ENCODE measurements at regions not wholly inside any gene's neighbourhood (a gene's known extent, or its start where the extent isn't known, plus 50 kb on each side); places are given as distances from the start of the nearest gene placed in this dataset.

DNA sequence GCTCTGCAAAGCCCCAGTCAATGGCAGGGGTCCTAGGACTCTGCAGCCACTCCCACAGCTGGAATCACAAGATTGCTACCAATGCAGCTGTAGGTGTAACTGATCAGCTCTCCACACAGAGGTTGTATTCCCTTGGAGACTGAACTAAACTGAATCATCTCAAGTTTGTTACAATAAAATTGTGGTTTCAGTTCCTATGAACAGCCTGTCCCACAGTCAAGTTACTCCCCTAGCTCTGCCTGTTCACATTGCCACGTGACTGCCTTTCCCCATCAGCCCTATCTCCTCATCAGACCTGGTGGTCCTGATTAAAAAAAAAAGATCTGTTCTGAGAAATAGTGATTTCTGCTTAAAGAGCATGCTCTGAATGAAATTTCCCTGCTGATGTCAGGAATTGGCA lies 287.9 kb upstream of the NBEA start:
- no peak for DNase-seq

DNA sequence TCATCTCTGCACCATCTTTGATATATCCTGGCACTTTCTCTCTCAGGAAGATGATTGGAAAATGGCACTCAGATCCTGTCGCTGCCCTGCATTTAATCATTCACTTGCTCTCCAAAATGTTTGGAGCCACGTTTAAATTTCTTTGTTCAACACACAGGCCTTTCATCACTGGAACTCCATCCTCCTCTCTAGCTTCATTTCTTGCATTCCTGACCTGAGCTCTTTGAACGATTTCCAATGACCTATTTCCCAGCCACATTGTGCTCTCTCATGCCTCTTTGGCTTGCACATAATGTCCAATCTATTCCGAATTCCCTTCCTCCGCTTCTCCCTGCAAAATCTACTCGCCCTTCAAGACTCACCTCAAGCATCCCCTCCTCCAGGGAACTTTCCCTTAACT lies 287.4 kb upstream of the NBEA start:
- no peak for DNase-seq

DNA sequence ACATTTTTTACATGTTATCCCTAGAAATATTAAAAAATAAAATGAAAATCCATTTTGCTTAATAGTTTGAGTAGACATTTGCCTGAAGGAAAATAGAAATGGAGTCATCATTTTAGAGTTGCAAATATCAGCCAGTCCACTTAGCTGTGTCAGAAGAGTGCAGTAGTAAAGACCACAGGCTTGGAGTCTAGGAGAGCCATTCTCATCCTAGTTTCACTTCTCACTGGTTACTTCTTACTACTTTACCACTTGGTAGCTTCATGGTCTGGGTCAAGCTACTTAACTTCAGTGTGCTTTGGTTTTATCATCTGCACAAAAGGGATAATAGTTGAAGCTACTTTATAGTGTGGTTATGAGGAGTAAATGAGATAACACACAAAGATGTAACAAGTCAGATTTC lies 286.5 kb upstream of the NBEA start:
- no peak for DNase-seq

DNA sequence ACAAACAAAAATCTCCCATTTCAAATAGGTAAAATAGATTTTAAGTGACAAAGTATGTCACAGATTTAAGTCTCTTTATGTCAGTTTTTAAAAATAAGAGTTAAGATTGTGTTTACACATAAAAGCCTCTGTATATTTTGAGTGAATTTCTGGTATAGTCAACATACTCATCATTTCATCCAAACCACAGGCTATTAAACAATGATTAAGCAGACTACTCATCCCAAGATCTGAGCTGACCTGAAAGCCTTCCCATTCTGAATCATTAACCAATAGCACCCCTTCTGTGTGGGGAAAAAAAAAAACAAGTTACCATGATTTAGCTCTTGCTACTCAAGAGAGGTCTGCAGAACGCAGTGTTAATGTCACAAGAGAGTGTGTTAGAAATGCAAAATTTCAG lies 284.4 kb upstream of the NBEA start:
- no peak for DNase-seq

DNA sequence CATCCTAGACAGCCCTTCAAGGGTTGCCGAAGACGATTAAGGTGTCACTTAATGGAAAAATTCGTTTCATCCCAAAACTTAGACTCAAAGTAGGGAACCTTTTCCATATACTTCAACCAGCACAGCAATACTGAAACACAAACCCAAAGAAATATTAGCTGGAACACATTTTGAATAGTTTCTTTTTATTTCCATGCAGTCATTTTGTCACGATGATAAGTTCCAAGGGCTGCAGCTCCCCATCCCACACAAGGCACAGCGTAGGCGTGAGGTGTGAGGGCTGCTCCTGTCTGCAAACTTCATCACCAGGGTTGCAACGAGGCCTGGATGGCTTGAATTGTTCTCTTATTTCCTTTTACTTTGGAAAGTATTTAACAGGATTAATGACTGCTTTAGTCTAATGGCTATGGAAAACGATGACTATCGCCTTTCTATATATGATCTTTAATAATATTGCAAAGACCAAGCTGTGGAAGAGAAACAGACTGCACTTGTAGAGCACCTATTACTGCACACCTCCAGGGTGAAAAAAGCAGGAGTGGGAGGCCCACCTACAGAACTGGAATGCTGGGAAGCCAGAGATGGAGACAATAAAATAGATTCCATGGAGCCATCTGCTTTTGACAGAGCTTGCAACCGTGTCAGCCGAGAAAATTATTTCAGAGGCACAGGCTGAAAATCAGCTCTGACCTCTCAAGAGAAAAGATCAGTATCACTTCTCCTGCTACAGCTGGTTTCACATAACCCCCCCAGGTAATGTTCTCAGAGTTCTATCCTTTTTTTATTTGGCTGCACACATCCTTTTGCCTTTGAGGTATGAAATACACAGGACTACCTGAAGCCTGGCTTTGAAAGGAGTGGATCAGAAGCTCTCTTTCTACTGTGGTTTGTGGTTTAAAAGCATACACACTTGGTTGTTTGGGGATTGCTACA lies 274.5 kb upstream of the NBEA start:
- no peak for DNase-seq

- no peak for DNase-seq
Observed at GRCh38 chr13:34671137-34671536, 270.9 kb upstream of the NBEA start.

- DNase-seq, result no peak
Observed at GRCh38 chr13:34672631-34673030, 269.4 kb upstream of the NBEA start.

- no peak for DNase-seq
Observed at GRCh38 chr13:34675626-34676025, 266.4 kb upstream of the NBEA start.

DNA sequence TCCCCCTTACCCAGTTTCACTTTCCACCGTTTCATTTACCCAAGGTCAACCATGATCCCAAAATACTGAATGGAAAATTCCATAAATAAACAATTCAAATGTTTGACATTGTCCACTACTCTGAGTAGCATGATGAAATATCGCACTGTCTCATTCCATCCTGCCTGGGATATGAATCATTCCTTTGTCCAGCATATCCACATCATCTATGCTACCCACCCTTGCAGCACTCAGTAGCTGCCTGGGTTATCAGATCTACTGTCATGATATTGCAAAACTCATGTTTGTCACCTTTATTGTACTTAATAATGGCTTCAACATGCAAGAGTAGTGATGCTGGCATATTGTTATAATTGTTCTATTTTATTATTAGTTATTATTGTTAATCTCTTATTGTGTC lies 263.9 kb upstream of the NBEA start:
- DNase-seq, result no peak

DNA sequence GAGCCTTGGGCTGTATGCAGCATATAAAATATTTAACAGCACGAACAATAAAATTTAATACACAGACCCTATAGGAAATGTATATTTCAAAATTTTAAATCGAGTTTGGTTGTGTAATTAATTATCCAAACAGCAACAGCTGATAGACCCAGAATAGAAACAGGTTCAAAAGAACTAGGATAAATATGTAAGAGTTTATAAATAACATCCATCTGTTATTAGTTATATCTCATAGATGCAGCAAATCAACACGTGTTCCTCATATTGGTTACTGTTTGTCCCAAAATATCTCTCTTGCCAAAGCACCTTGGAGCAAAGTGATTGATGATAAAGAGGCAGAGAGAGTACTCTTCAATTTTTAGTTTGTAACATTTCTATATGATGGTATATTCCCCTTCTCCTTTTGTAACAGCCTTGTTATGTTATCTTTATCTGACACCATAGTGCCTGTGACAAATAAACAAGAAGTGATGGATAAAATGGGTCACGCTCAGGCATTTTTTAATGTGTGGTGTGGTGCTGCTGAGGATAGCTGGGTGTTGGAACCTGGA lies 260.6 kb upstream of the NBEA start:
- no peak for DNase-seq

GRCh38 chr13:34695063-34695462 lies 247.0 kb upstream of the NBEA start:
- DNase-seq, result no peak

- no peak for DNase-seq
Observed at GRCh38 chr13:34696296-34696695, 245.8 kb upstream of the NBEA start.

- DNase-seq, result no peak
Observed at GRCh38 chr13:34696741-34697140, 245.3 kb upstream of the NBEA start.

GRCh38 chr13:34698945-34699344 lies 243.1 kb upstream of the NBEA start:
- DNase-seq, result no peak

DNA sequence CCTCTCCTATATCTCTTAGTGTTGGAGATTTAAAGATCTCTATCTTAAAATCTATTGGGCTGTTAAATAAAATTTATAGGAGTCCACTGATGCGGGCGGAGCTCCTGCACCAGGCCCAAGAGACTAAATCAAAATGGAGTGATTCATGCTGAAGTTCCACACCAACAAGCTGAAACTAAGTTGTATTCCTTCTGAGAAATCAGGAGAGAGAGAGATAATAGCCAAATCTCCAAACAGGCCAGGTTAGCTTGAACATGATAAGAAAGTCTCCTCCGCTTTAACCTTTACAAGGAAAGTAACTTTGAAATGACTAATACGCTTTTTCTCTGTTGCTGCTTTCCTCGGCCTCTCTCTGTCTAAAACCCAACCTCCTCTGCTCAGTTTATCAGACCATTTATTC lies 241.9 kb upstream of the NBEA start:
- no peak for DNase-seq

GRCh38 chr13:34701919-34702318 lies 240.2 kb upstream of the NBEA start:
- no peak for DNase-seq

GRCh38 chr13:34708566-34709313 lies 233.3 kb upstream of the NBEA start:
- no peak for DNase-seq

DNA sequence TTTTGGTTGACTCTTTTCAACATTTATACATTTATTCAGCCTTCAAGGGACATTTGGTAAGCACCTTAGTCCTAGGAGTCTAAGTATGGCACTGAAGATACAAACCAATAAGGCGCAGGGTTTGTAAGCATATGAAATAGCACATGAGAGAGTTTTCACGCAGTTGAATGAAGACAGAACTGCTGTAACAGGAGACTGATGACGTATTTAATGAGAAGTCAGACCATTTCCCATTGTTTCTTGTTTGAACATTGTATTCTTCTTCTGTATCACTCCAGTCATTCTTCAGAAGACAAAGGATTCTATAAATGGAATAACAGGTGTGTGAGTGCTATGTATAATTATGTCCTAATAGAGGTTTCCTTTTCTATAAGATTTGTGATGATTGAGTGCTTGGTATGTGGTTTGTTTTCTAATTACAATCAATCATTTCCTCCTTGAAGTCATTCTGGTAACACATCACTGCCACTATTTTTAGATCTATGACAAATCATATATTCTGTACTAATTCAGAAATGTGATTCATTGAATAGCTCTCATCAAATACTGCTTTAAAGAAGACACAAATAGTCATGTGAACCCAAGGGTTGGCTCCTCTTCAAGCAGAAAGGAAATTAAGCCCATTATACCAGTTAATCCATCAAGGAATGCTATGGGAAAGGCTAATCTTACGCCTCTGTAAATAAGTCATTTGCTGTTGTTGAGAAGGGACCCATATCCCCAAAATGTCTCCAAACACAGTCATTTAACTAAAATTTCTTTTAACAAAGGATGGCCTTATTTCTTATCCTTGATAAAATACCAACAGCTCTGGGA lies 222.8 kb upstream of the NBEA start:
- no peak for DNase-seq

GRCh38 chr13:34720618-34721017 lies 221.5 kb upstream of the NBEA start:
- no peak for DNase-seq

- no peak for DNase-seq
Observed at GRCh38 chr13:34721631-34722595, 220.2 kb upstream of the NBEA start.

DNA sequence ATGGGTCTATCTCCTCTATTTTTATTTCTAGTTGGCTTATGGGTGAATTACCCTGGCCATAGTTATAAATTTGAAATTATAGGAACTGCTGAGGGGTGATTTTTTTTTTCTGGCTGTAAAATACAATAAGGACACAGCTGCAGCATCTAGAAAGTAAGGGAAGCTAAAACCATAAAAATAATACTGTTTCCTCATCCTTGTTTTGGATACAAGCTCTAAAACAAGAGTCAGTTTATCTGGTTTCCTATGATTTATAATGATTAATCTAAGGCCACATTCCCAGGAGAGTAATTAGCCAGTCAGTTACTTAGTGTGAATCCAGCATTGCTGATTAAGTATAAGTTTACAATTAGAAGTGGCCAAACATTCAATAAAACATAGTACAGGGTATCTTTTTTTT lies 219.1 kb upstream of the NBEA start:
- no peak for DNase-seq

DNA sequence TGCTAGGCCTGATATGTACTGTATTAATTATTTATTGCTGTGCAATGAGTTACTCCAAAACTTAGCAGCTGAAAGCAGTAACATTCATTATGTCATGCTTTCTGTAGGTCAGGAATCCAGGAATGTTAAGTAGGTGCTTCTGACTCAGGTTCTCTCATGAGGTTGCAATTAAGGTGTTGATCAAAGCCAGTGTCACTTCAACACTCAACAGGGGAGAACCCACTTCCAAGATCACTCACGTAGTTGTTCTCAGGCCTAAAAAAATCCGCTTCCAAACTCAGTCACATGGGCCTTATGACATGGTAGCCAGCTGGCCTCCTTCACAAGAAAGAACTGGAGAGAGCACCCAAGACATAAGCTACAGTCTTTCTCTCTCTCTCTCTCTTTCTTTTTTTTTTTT lies 211.1 kb upstream of the NBEA start:
- DNase-seq, result no peak

Measured in suppressor macrophage treated with lipopolysaccharide for 4 hours (primary cell).